Lower lobe of right lung (tissue), 2 donors: ENCODE measurements at regions not wholly inside any gene's neighbourhood (a gene's known extent, or its start where the extent isn't known, plus 50 kb on each side); places are given as distances from the start of the nearest gene placed in this dataset.
A peak's percentile ranks its signal among the peaks of the same experiment; 100 is the strongest.

Experiments used
- ATAC-seq, 2 donors: fragments of 200-7000 bp; cut with Tn5 transposase; one replicate each; pipeline ENCODE4 v1.9.1; 2020 to 2022; ENCODE audit warnings: mild to moderate bottlenecking in 2 of 2, moderate library complexity in 2 of 2
- DNase-seq: peaks from one replicate; pipeline ENCODE4 v3.0.0-alpha.2; 2020
- H3K27ac ChIP-seq: fragments of 200-600 bp; one replicate; pipeline ENCODE4 v1.8.0; 2022
- H3K27me3 ChIP-seq: fragments of 200-600 bp; one replicate; pipeline ENCODE4 v1.8.0; 2022; ENCODE audit warnings: low read depth
- H3K36me3 ChIP-seq: fragments of 200-600 bp; one replicate; pipeline ENCODE4 v1.8.0; 2022; ENCODE audit warnings: mild to moderate bottlenecking
- H3K4me1 ChIP-seq: fragments of 200-600 bp; one replicate; pipeline ENCODE4 v1.8.0; 2022
- H3K4me3 ChIP-seq: fragments of 200-600 bp; one replicate; pipeline ENCODE4 v1.8.0; 2022; ENCODE audit warnings: mild to moderate bottlenecking
- H3K9me3 ChIP-seq: fragments of 200-600 bp; one replicate; pipeline ENCODE4 v1.8.0; 2022
- CTCF ChIP-seq: fragments of 200-600 bp; IDR thresholded peaks from one replicate; pipeline ENCODE4 v1.8.0; 2022; ENCODE audit warnings: antibody characterized with exemption, mild to moderate bottlenecking
- intact Hi-C: fragments of 100-400 bp; cut with DNase I; formaldehyde crosslinking; loops from one replicate; pipeline ENCODE4 v1.11.0; 2022
- donor health status: DM: no; HTN: yes; CAD: no; lungs with severe emphysema.

- DNase-seq (no peak), ATAC-seq (no peak)
- no peak overlapping the region for H3K4me3 ChIP-seq
- H3K27me3 ChIP-seq = no peaks in the 10 kb centered on the region
- no peaks in the 10 kb centered on the region for H3K4me1 ChIP-seq
- TF ChIP-seq CTCF = no peak
- H3K9me3 ChIP-seq = no peaks in the 10 kb centered on the region
- intact Hi-C loops = no loop called here
- H3K27ac ChIP-seq = no peak overlapping the region
- no peaks in the 10 kb centered on the region for H3K36me3 ChIP-seq
Measured at GRCh38 chr1:116819081-116819480, 64.9 kb downstream of the CD2 start.

- Histone ChIP-seq H3K27ac (no peak overlapping the region), H3K4me1 (no peaks in the 10 kb centered on the region), H3K9me3 (no peaks in the 10 kb centered on the region), H3K4me3 (no peak overlapping the region), H3K27me3 (no peaks in the 10 kb centered on the region), H3K36me3 (no peaks in the 10 kb centered on the region)
- TF ChIP-seq CTCF = no peak
- DNase-seq (no peak), ATAC-seq (peak in 1 of 2 donors; percentile 45)
- intact Hi-C loops = loop anchor here (10.0 kb wide), 1 partner anchor 86 kb away; no protein-coding TSS in a partner anchor
Measured at GRCh38 chr1:116820369-116820768, 66.1 kb downstream of the CD2 start.

GRCh38 chr1:116821763-116822162, 67.5 kb downstream of the CD2 start:
- no peak overlapping the region for H3K27ac ChIP-seq
- H3K4me1 ChIP-seq = no peaks in the 10 kb centered on the region
- H3K27me3 ChIP-seq = no peaks in the 10 kb centered on the region
- H3K36me3 ChIP-seq = no peaks in the 10 kb centered on the region
- H3K9me3 ChIP-seq = no peaks in the 10 kb centered on the region
- no peak overlapping the region for H3K4me3 ChIP-seq
- no peak for TF ChIP-seq CTCF
- intact Hi-C loops = loop anchor here (10.0 kb wide), 1 partner anchor 87 kb away; no protein-coding TSS in a partner anchor
- DNase-seq (no peak), ATAC-seq (no peak)

GRCh38 chr1:116824631-116825206, 70.5 kb downstream of the CD2 start:
- no peak for TF ChIP-seq CTCF
- H3K27me3 ChIP-seq = no peaks in the 10 kb centered on the region
- H3K36me3 ChIP-seq = no peaks in the 10 kb centered on the region
- intact Hi-C loops = loop anchor here (10.0 kb wide), 1 partner anchor 90 kb away; no protein-coding TSS in a partner anchor
- H3K27ac ChIP-seq = no peak overlapping the region
- H3K4me1 ChIP-seq = no peaks in the 10 kb centered on the region
- H3K9me3 ChIP-seq = no peaks in the 10 kb centered on the region
- ATAC-seq = no peak
- H3K4me3 ChIP-seq = no peak overlapping the region
- no peak for DNase-seq

- Histone ChIP-seq H3K27me3 (no peaks in the 10 kb centered on the region), H3K9me3 (no peaks in the 10 kb centered on the region), H3K27ac (no peak overlapping the region), H3K36me3 (no peaks in the 10 kb centered on the region), H3K4me1 (no peaks in the 10 kb centered on the region), H3K4me3 (no peak overlapping the region)
- TF ChIP-seq CTCF = no peak
- ATAC-seq (no peak), DNase-seq (no peak)
- intact Hi-C loops = loop anchor here (10.0 kb wide), 1 partner anchor 90 kb away; no protein-coding TSS in a partner anchor
Measured at GRCh38 chr1:116825207-116825719, 71.0 kb downstream of the CD2 start.
